HT1080 (cell line): ENCODE measurements at regions not wholly inside any gene's neighbourhood (a gene's known extent, or its start where the extent isn't known, plus 50 kb on each side); places are given as distances from the start of the nearest gene placed in this dataset.

Experiments used
- DNase-seq: peaks from one replicate; pipeline ENCODE4 v3.0.0-alpha.2; 2015; ENCODE audit warnings: low read depth

DNA sequence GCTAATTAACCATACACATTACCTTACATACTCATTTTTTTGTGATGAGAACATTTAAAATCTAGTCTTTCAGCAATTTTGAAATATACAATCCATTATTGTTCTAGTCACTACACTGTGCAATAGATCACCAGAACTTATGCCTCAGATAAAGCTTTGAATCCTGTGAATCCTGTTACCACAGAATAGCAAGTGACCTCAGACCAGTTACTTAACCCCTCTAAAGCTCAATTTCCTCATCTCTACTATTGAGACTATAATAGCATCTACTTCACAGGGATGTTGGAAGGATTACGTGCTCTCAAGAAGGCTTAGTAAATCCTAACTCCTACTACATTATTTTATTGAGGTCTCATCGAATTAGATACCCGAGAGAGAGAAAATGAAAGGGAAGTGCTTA lies 60.2 kb upstream of the PIP5K1B start:
- DNase-seq, result no peak

DNA sequence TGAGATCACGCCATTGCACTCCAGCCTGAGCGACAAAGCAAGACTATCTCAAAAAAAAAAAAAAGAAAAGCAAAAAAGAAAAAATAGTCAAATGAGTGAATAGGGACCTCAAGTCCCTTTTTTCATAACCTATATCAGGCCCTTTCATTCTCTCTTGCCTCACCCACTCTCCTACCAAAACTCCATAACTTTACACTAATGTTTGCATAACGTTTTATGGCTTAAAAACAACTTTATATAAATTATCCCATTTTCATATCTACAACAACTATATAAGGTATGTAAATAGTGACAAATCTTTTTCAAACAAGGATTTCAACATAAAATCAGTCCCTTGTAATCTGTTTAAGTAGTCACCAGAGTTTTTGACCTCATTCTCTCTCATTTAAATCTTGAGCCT lies 56.9 kb upstream of the PIP5K1B start:
- no peak for DNase-seq

DNA sequence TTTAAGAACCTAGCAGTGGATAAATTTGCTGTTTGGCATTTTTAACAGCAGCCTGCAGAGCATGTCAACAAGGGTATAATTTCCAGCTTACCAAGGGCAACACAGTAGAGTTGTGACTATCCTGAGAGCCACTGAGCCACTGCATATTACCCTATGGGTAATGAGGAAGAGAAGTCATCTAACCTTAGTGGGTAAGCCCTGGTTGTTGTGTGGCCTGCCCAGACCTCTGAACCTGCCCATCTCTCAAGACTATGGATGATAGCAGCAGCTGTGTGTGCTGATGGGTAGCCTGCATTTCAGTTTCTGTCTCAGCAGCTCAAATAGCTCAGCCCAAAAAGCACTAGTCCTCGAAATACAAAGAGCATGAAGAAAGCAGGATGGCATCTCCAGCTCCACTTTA lies 56.1 kb upstream of the PIP5K1B start:
- DNase-seq, result no peak

DNA sequence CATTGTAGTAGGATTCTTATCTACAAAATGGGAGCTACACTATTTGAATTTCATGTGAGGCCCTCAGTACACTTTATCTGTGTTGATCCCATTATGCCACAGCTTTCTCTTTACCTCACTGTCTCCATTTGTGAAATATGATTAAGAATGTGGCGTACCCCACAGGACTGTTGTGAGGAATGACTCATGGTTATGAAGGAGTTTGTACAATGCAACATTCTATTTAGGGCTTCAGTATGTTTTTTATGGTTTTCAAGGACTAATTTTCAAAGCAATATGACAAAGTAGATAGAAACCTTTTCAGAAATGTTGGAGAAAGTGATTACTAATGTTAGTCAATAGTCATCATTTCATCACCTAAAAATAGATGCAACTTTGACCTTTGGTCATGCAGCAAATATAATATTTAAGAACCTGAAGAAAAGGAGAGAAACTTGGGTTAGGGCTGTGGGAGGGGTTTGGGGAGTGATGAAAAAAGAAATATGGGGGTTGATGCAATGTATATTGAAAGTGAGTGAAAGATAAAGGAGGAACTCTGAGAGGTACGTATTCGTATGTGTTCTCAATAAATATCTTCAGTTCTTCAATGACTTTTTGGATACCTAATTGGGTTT lies 53.7 kb upstream of the PIP5K1B start:
- no peak for DNase-seq

DNA sequence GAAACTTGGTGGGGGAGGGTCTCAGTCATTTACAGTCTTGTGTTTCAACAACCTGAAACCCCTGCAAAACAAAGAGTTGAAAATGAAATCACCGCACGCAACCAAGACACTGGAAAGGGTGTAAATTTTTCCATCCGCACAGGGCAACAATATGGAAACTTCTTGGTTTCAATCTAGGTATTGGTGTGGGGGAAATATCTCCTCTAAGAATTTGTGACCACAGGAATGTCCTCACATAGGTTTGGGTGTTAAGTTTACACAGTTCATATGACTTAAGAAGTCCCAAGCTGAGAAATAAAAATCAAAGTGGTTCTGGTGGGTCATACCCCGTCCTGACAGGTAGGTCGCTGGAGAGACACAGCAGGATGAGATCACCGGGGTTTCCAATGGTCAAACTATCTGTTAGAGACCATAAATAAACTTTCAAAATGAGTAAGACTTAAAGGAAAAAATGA lies 51.9 kb upstream of the PIP5K1B start:
- DNase-seq, result no peak

DNA sequence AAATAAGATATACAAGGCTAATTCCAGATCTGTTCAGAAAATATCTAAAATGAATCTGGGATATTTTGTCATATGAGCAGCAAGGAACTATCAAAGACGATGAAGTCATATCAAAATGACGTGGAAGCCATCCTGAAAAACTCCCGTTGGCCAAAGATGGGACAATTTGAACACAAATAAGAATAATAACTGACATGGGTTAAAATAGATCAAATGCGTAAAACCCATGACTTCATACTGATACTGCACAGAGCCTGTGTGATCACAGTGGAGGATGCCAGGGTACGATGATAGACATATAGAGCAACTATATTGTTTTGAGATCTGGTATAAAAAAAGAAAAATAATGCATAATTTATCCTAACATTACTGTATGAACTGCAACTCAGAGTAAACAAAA lies 51.0 kb upstream of the PIP5K1B start:
- no peak for DNase-seq
